ENCODE measurements at regions not wholly inside any gene's neighbourhood (a gene's known extent, or its start where the extent isn't known, plus 50 kb on each side); places are given as distances from the start of the nearest gene placed in this dataset.

GRCh38 chr9:107759009-107759822 lies 269.6 kb upstream of the KLF4 start:
- no peak for DNase-seq

GRCh38 chr9:107756091-107756490 lies 266.5 kb upstream of the KLF4 start:
- DNase-seq, result no peak

GRCh38 chr9:107755246-107755645 lies 265.7 kb upstream of the KLF4 start:
- no peak for DNase-seq

- no peak for DNase-seq
These were observed 262.1 kb upstream of the KLF4 start for GRCh38 chr9:107751567-107752210.

- peak; percentile 17 for DNase-seq
These were observed 261.4 kb upstream of the KLF4 start for GRCh38 chr9:107750741-107751566.

GRCh38 chr9:107749787-107750444 lies 260.3 kb upstream of the KLF4 start:
- peak; percentile 91 for DNase-seq

GRCh38 chr9:107744873-107745272 lies 255.3 kb upstream of the KLF4 start:
- DNase-seq, result no peak

- DNase-seq, result no peak
These were observed 253.2 kb upstream of the KLF4 start for GRCh38 chr9:107742531-107743309.

GRCh38 chr9:107740088-107740980 lies 250.8 kb upstream of the KLF4 start:
- no peak for DNase-seq

- no peak for DNase-seq
These were observed 250.1 kb upstream of the KLF4 start for GRCh38 chr9:107739601-107740082.

- DNase-seq, result no peak
These were observed 249.2 kb upstream of the KLF4 start for GRCh38 chr9:107738789-107739188.

GRCh38 chr9:107737987-107738743 lies 248.6 kb upstream of the KLF4 start:
- DNase-seq, result peak; percentile 68

GRCh38 chr9:107737610-107737986 lies 248.0 kb upstream of the KLF4 start:
- no peak for DNase-seq

- no peak for DNase-seq
These were observed 246.3 kb upstream of the KLF4 start for GRCh38 chr9:107735821-107736220.

GRCh38 chr9:107734256-107735013 lies 244.9 kb upstream of the KLF4 start:
- no peak for DNase-seq

- DNase-seq, result no peak
These were observed 243.9 kb upstream of the KLF4 start for GRCh38 chr9:107733523-107733894.

GRCh38 chr9:107732781-107733522 lies 243.4 kb upstream of the KLF4 start:
- DNase-seq, result peak; percentile 26

GRCh38 chr9:107731115-107731762 lies 241.7 kb upstream of the KLF4 start:
- no peak for DNase-seq

All from NCI-H2029 treated with DMSO at 0.1 percent for 48 hours (cell line).